HepG2 (cell line): ENCODE measurements at regions not wholly inside any gene's neighbourhood (a gene's known extent, or its start where the extent isn't known, plus 50 kb on each side); places are given as distances from the start of the nearest gene placed in this dataset.

ENCODE experiments used
- ATAC-seq: fragments of 200-7000 bp; cut with Tn5 transposase; 3 replicates; pipeline ENCODE4 v1.9.1; 2020; ENCODE audit warnings: mild to moderate bottlenecking, moderate library complexity
- BruUV-seq: library from RNA; stranded (reverse); fragments of 400-500 nt; replicated peaks from 2 replicates; lab custom pipeline; 2021; lab: Mats Ljungman, UMichigan
- CTCF ChIA-PET: fragments of 300-600 bp; formaldehyde crosslinking; extraction: SDS; loops from one replicate; lab custom pipeline; 2021; ENCODE audit warnings: low total read pairs, inconsistent platforms, low intra/inter-chr PET ratio; lab: Yijun Ruan, JAX
- POLR2A ChIA-PET: fragments of 350-600 bp; sonication (Branson Sonifier 250); formaldehyde crosslinking; loops from one replicate; lab custom pipeline; 2020; ENCODE audit warnings: antibody characterized with exemption, inconsistent platforms; lab: Yijun Ruan, JAX
- DNase-seq: peaks from one replicate; pipeline ENCODE4 v3.0.0-alpha.2; 2015; ENCODE audit warnings: low spot score
- FAIRE-seq: peaks from 3 replicates; lab custom pipeline; 2011; peaks lifted over from hg19 to GRCh38; lab: Jason Lieb, UNC
- H2AFZ ChIP-seq: one replicate; pipeline ENCODE4 v1.6.1; 2011; ENCODE audit warnings: low read length, inconsistent platforms
- H3K27ac ChIP-seq: fragments of 300-600 bp; 3 replicates; pipeline ENCODE4 v1.8.0; 2011; ENCODE audit warnings: mixed run types, mild to moderate bottlenecking, mixed read lengths, low read length, inconsistent platforms; ENCODE audit not compliant: insufficient read depth; ENCODE audit errors: extremely low read length
- H3K27me3 ChIP-seq, 2 experiments: fragments of 200-600 bp in 1 of 2; 2 replicates in 1 of 2; 3 replicates in 1 of 2; pipeline versions ENCODE4 v1.6.0 to v1.8.0; 2011; ENCODE audit warnings: low read length in 2 of 2, mild to moderate bottlenecking in 2 of 2, moderate library complexity in 2 of 2, inconsistent platforms in 1 of 2; ENCODE audit not compliant: insufficient read depth in 2 of 2, control insufficient read depth in 1 of 2
- H3K36me3 ChIP-seq, 2 experiments: fragments of 200-600 bp in 1 of 2; replicated peaks in 1 of 2; 2 replicates in 1 of 2; 3 replicates in 1 of 2; pipeline versions ENCODE4 v1.5.1 to v1.8.0; 2011; ENCODE audit warnings: low read length in 2 of 2, inconsistent platforms in 1 of 2; ENCODE audit not compliant: insufficient read depth in 2 of 2, control insufficient read depth in 1 of 2
- H3K4me1 ChIP-seq: 2 replicates; pipeline ENCODE4 v1.5.1; 2012; ENCODE audit warnings: low read length, inconsistent platforms; ENCODE audit not compliant: insufficient read depth
- H3K4me2 ChIP-seq: 2 replicates; pipeline ENCODE4 v1.6.0; 2011; ENCODE audit warnings: low read depth, low read length, inconsistent platforms
- H3K4me3 ChIP-seq, 3 experiments: fragments of 200-600 bp in 1 of 3; sonication (generic), shearing (Covaris generic) in 1 of 3; replicated peaks in 1 of 3; 2 replicates each; pipeline ENCODE4 v1.5.1; 2011 to 2016; ENCODE audit warnings: low read length in 3 of 3, inconsistent platforms in 2 of 3, low read depth in 2 of 3, mild to moderate bottlenecking in 2 of 3, control low read depth in 1 of 3, mixed read lengths in 1 of 3; ENCODE audit not compliant: insufficient read depth in 1 of 3
- H3K79me2 ChIP-seq: one replicate; pipeline ENCODE4 v1.6.1; 2011; ENCODE audit warnings: low read length, inconsistent platforms; ENCODE audit not compliant: insufficient read depth
- H3K9ac ChIP-seq: 2 replicates; pipeline ENCODE4 v1.6.0; 2011; ENCODE audit warnings: mild to moderate bottlenecking, low read depth, low read length, inconsistent platforms; ENCODE audit not compliant: insufficient read depth
- H3K9me3 ChIP-seq: 2 replicates; pipeline ENCODE4 v1.5.1; 2012; ENCODE audit warnings: mild to moderate bottlenecking, low read length
- H4K20me1 ChIP-seq: 2 replicates; pipeline ENCODE4 v1.6.0; 2011; ENCODE audit warnings: inconsistent platforms, mild to moderate bottlenecking, low read length, moderate library complexity; ENCODE audit not compliant: insufficient read depth
- CCDC6 ChIP-seq: sonication (generic); formaldehyde crosslinking; IDR thresholded peaks from 2 replicates; pipeline ENCODE4 v1.8.1; 2022; ENCODE audit warnings: mild to moderate bottlenecking, missing genetic modification reagents, moderate library complexity
- KDM5B ChIP-seq: sonication (generic); formaldehyde crosslinking; IDR thresholded peaks from 2 replicates; pipeline ENCODE4 v1.4.0; 2020; ENCODE audit warnings: missing genetic modification reagents, mild to moderate bottlenecking, borderline replicate concordance
- NR2F1 ChIP-seq, 2 experiments: fragments of 450-650 bp in 1 of 2; formaldehyde crosslinking in 1 of 2; IDR thresholded peaks; 2 replicates each; pipeline versions ENCODE4 v1.5.0 to v1.6.1; 2016 to 2020; ENCODE audit warnings: mild to moderate bottlenecking in 1 of 2, missing compliant biosample characterization in 1 of 2, missing genetic modification reagents in 1 of 2, moderate library complexity in 1 of 2
- ZBTB38 ChIP-seq: sonication (generic); formaldehyde crosslinking; IDR thresholded peaks from 2 replicates; pipeline ENCODE4 v1.5.1; 2020; ENCODE audit warnings: mild to moderate bottlenecking, missing genetic modification reagents
- ZNF296 ChIP-seq: sonication (generic); formaldehyde crosslinking; conservative IDR thresholded peaks from 2 replicates; pipeline ENCODE4 v1.5.0; 2020; ENCODE audit warnings: mild to moderate bottlenecking, missing genetic modification reagents
- ZNF44 ChIP-seq: sonication (generic); formaldehyde crosslinking; IDR thresholded peaks from 2 replicates; pipeline ENCODE4 v1.5.1; 2020; ENCODE audit warnings: mild to moderate bottlenecking, missing genetic modification reagents
- ZNF562 ChIP-seq: sonication (generic); formaldehyde crosslinking; IDR thresholded peaks from 2 replicates; pipeline ENCODE4 v1.8.0; 2022; ENCODE audit warnings: missing genetic modification reagents, borderline replicate concordance
- ZSCAN9 ChIP-seq: IDR thresholded peaks from 2 replicates; pipeline ENCODE4 v1.6.1; 2016; ENCODE audit warnings: borderline replicate concordance
- WGBS: methylation state at CpG from one replicate; pipeline ENCODE4 v1.1.6; 2017; ENCODE audit warnings: low lambda C conversion rate; 5-methylcytosine and 5-hydroxymethylcytosine counted together
- in situ Hi-C: cut with HindIII; loops from 2 replicates; pipeline ENCODE4 v1.10.0; 2017; ENCODE audit warnings: low pct_unique_long_range_greater_than_20kb; ENCODE audit not compliant: extremely low pct_ligation_motif_present
- intact Hi-C: fragments of 100-400 bp; cut with micrococcal nuclease; formaldehyde crosslinking; loops from one replicate; pipeline ENCODE4 v1.10.0; 2022; ENCODE audit not compliant: unreplicated experiment
- TF ChIP-seq, protein P1 (sequence below): sonication (generic); formaldehyde crosslinking; IDR thresholded peaks from 2 replicates; pipeline ENCODE4 v1.5.0; 2020; ENCODE audit warnings: mild to moderate bottlenecking, missing genetic modification reagents
- TF ChIP-seq, protein P2 (sequence below): sonication (generic); formaldehyde crosslinking; IDR thresholded peaks from 2 replicates; pipeline ENCODE4 v1.5.0; 2020; ENCODE audit warnings: mild to moderate bottlenecking, missing genetic modification reagents

DNA sequence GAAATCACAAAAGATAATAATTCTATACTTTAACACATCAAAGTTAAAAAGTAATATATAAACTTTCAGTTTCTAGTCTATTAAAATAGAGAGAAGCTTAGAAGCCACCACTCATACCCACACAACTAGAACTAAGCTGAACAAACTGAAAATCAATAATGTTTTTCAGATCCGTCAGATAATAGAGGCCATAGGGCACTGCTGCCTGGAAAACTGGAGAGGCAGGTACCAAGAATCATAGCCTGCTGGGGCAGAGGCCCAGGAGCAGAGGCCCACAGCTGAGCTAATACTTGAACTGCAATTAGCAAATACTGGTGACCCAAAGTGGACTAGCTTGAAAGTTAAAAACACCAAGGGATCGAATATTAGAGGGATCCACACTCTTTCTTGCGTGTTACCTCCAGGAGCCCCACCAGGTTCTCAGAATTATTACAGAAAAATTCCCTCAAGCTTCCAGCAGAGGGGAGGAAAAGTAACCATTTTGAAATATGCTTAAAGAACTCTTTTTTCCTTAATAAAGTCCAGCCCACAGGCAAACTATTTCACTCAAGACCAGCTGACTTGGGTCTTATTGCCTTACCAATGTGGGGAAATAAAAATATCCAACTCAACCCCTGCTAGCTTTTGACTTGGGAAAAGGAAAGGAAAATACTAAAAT is 774.1 kb upstream of the IGFBP3 start (continued):
- TF ChIP-seq, protein P1, sequence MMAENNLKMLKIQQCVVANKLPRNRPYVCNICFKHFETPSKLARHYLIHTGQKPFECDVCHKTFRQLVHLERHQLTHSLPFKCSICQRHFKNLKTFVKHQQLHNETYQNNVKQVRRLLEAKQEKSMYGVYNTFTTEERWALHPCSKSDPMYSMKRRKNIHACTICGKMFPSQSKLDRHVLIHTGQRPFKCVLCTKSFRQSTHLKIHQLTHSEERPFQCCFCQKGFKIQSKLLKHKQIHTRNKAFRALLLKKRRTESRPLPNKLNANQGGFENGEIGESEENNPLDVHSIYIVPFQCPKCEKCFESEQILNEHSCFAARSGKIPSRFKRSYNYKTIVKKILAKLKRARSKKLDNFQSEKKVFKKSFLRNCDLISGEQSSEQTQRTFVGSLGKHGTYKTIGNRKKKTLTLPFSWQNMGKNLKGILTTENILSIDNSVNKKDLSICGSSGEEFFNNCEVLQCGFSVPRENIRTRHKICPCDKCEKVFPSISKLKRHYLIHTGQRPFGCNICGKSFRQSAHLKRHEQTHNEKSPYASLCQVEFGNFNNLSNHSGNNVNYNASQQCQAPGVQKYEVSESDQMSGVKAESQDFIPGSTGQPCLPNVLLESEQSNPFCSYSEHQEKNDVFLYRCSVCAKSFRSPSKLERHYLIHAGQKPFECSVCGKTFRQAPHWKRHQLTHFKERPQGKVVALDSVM, result peak; percentile 61; the same call in 1 of the 2 replicates
- TF ChIP-seq, protein P2, sequence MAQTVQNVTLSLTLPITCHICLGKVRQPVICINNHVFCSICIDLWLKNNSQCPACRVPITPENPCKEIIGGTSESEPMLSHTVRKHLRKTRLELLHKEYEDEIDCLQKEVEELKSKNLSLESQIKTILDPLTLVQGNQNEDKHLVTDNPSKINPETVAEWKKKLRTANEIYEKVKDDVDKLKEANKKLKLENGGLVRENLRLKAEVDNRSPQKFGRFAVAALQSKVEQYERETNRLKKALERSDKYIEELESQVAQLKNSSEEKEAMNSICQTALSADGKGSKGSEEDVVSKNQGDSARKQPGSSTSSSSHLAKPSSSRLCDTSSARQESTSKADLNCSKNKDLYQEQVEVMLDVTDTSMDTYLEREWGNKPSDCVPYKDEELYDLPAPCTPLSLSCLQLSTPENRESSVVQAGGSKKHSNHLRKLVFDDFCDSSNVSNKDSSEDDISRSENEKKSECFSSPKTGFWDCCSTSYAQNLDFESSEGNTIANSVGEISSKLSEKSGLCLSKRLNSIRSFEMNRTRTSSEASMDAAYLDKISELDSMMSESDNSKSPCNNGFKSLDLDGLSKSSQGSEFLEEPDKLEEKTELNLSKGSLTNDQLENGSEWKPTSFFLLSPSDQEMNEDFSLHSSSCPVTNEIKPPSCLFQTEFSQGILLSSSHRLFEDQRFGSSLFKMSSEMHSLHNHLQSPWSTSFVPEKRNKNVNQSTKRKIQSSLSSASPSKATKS, result no peak
- no peak for TF ChIP-seq ZNF44 (CRISPR knock-in tag)

DNA sequence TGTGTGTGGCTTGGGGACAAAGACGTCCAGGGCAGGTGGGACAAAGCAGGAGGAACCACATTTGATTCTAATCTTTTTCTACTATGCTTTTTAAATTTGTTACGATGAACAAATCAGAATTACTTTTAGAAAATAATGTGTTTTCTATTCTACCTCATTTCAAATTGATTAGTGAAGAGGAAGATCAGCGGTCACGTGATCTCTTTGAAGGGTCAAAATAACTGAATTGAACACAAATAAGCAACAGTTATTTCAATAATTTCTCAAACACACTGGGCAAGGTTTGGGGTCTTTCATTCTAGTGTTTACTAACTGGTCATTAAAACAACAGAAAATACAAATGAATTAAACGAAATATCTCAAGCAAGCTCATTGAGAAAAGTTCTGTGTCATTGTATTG is 773.0 kb upstream of the IGFBP3 start:
- intact Hi-C loops, result no loop called here
- Histone ChIP-seq H2AFZ (no peak overlapping the region), H3K4me3 (no peak overlapping the region), H3K27me3 (no peaks in the 10 kb centered on the region), H3K4me2 (no peak overlapping the region), H4K20me1 (no peaks in the 10 kb centered on the region), H3K36me3 (no peaks in the 10 kb centered on the region), H3K9ac (no peak overlapping the region), H3K9me3 (no peaks in the 10 kb centered on the region), H3K27ac (no peak overlapping the region), H3K4me1 (peaks cover 5% of the 10 kb centered on the region; the same call in 1 of the 2 replicates), H3K79me2 (no peaks in the 10 kb centered on the region)
- BruUV-seq, result no TSS peak
- FAIRE-seq, result no peak
- CTCF ChIA-PET, result no interaction called here
- in situ Hi-C loops, result no loop called here
- 10% methylated on average over 5 of the region's 5 CpGs for WGBS
- no peak for DNase-seq
- ATAC-seq, result no peak
- POLR2A ChIA-PET, result no interaction called here
- no peak for TF ChIP-seq CCDC6 (CRISPR knock-in tag)
- TF ChIP-seq ZNF296 (CRISPR knock-in tag), result no peak
- no peak for TF ChIP-seq NR2F1 (CRISPR knock-in tag; IDR thresholded peaks at IDR 0.05)
- TF ChIP-seq ZBTB38 (CRISPR knock-in tag), result no peak
- no peak for TF ChIP-seq KDM5B (CRISPR knock-in tag)
- TF ChIP-seq ZSCAN9 (CRISPR knock-in tag), result no peak
- TF ChIP-seq ZNF562, result no peak
- TF ChIP-seq ZNF44 (CRISPR knock-in tag), result no peak
